Prostate gland (tissue), 2 donors: ENCODE measurements at regions not wholly inside any gene's neighbourhood (a gene's known extent, or its start where the extent isn't known, plus 50 kb on each side); places are given as distances from the start of the nearest gene placed in this dataset.
A peak's percentile ranks its signal among the peaks of the same experiment; 100 is the strongest.

Experiments
- DNase-seq: peaks from one replicate; pipeline ENCODE4 v3.0.0-alpha.2; 2019; ENCODE audit warnings: low spot score
- H3K27ac ChIP-seq, 2 donors: fragments of 200-600 bp; sonication (generic); 2 replicates each; pipeline ENCODE4 v1.5.1; 2017 to 2019
- H3K27me3 ChIP-seq: fragments of 200-600 bp; sonication (generic); replicated peaks from 2 replicates; pipeline ENCODE4 v1.5.1; 2019; ENCODE audit not compliant: insufficient read depth
- H3K36me3 ChIP-seq, 2 donors: fragments of 200-600 bp; sonication (generic); 1 replicate in 1 of 2; 2 replicates in 1 of 2; pipeline versions ENCODE4 v1.5.1 to v1.8.1; 2017 to 2019
- H3K4me1 ChIP-seq: fragments of 200-600 bp; sonication (generic); replicated peaks from 2 replicates; pipeline ENCODE4 v1.5.1; 2019
- H3K4me3 ChIP-seq, 2 donors: fragments of 200-600 bp; sonication (generic); 2 replicates each; pipeline ENCODE4 v1.5.1; 2017 to 2019
- H3K9me3 ChIP-seq: fragments of 200-600 bp; sonication (generic); 2 replicates; pipeline ENCODE4 v1.5.1; 2017
- POLR2A ChIP-seq: fragments of 450-650 bp; IDR thresholded peaks from one replicate; pipeline ENCODE4 v1.6.1; 2016; ENCODE audit warnings: antibody characterized with exemption, mild to moderate bottlenecking
- POLR2AphosphoS5 ChIP-seq: sonication (generic); formaldehyde crosslinking; IDR thresholded peaks from one replicate; pipeline ENCODE4 v1.6.1; 2017; ENCODE audit warnings: antibody characterized with exemption
- WGBS: methylation state at CpG from one replicate; pipeline ENCODE4 v1.1.5; 2018; 5-methylcytosine and 5-hydroxymethylcytosine counted together
- intact Hi-C: fragments of 100-400 bp; cut with DNase I; formaldehyde crosslinking; loops from one replicate; pipeline ENCODE4 v1.14.2; 2022
- TF ChIP-seq, protein P1 (sequence below), 4 experiments: fragments of 200-600 bp in 2 of 4; fragments of 450-650 bp in 2 of 4; sonication (generic) in 2 of 4; IDR thresholded peaks; 1 replicate in 3 of 4; 2 replicates in 1 of 4; pipeline ENCODE4 v1.5.1; 2016 to 2019; ENCODE audit warnings: antibody characterized with exemption in 4 of 4, mild to moderate bottlenecking in 2 of 4, moderate library complexity in 2 of 4

DNA sequence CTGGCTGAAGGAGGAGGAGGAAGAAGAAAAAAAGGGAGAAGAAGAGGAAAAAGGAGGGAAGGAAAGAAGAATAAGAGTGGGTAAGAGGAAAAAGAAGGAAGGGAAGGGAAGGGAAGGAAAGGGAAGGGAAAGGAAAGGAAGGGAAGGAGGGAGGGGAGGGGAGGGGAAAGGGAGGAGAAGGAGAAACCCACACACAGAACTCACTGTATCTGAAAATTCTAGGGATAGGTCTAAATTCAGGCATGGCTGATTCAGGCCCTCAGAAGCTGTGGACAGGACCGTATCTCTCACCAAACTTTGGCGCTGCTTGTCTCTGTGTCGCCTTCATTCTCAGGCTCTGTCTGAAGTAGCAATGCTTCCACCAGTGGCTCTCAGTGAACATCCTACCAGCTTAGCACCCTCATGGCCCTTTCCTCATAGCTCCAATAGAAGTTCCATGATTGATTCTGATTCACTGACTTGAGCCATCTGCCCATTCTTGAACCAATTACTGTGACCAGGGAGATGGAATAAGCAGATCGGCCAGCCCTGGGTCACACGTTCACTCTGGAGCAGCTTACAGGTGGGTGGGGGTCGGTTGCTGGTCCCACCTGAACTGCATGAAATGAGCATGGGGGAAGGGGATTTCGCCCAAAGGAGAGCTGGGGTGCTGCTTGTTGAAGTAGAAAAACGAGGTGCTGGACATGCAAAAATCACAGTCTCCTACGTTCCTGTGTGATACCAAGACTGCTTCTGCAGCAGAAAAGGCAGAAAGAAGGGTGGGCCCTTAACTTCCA, 59.7 kb downstream of the TTC32 start:
- intact Hi-C loops = no loop called here

DNA sequence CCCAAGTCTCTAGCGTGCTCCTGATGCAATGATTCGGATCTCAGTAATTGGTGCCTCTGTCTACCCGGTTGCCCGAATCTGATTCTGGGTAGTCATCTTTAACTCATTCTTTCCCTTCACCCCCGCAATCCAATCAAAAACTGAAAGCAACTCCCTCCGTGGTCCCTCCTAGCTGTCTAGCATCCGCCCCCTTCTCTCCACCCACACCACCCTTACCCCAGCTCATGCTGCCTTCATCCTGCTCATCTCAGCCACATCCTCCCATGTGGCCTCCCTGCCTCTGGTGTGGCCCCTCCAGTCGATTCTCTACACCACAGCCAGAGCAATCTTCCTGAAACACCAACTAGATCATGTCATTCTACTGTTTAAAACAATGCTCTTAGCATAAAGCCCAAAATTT, 62.3 kb downstream of the TTC32 start:
- TF ChIP-seq POLR2AphosphoS5 (no peak), POLR2A (no peak)
- TF ChIP-seq, protein P1, sequence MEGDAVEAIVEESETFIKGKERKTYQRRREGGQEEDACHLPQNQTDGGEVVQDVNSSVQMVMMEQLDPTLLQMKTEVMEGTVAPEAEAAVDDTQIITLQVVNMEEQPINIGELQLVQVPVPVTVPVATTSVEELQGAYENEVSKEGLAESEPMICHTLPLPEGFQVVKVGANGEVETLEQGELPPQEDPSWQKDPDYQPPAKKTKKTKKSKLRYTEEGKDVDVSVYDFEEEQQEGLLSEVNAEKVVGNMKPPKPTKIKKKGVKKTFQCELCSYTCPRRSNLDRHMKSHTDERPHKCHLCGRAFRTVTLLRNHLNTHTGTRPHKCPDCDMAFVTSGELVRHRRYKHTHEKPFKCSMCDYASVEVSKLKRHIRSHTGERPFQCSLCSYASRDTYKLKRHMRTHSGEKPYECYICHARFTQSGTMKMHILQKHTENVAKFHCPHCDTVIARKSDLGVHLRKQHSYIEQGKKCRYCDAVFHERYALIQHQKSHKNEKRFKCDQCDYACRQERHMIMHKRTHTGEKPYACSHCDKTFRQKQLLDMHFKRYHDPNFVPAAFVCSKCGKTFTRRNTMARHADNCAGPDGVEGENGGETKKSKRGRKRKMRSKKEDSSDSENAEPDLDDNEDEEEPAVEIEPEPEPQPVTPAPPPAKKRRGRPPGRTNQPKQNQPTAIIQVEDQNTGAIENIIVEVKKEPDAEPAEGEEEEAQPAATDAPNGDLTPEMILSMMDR (IDR thresholded peaks at IDR 0.05) = no peak

More for the DNA sequence above, 59.7 kb downstream of the TTC32 start:
- Histone ChIP-seq H3K4me3 (no peak overlapping the region), H3K27me3 (no peaks in the 10 kb centered on the region), H3K36me3 (no peaks in the 10 kb centered on the region), H3K4me1 (no peaks in the 10 kb centered on the region), H3K9me3 (no peaks in the 10 kb centered on the region), H3K27ac (no peak overlapping the region)
- TF ChIP-seq POLR2A (no peak), POLR2AphosphoS5 (no peak)
- TF ChIP-seq, protein P1 (IDR thresholded peaks at IDR 0.05) = no peak
- 96% methylated on average over 9 of the region's 9 CpGs for WGBS
- DNase-seq = no peak

DNA sequence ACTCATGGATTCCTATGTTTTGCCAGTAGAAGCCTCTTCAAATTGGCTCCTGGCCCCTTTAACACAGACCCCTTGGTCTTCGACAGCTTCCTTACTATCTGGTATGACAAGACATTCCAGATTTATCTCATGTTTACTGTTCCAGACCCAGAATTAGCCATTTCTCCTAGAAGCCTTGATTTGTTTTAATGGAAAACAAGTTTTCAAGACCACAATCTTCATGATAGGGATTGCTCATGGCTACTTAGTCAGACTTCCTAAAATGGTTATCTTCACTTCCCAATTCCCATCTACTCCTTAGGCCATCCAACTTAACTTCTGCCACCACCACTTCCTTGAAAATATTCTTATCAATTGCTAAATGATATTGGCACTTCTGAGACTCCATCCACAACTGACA, 63.2 kb downstream of the TTC32 start:
- H3K4me1 ChIP-seq = no peaks in the 10 kb centered on the region
- TF ChIP-seq POLR2AphosphoS5 (no peak), POLR2A (no peak)
- TF ChIP-seq, protein P1 (IDR thresholded peaks at IDR 0.05) = no peak
- H3K4me3 ChIP-seq = no peak overlapping the region
- H3K36me3 ChIP-seq = no peaks in the 10 kb centered on the region
- H3K27ac ChIP-seq = no peak overlapping the region
- no peaks in the 10 kb centered on the region for H3K27me3 ChIP-seq
- no peak for DNase-seq
- WGBS = 83% methylated on average over 1 of the region's 1 CpG
- H3K9me3 ChIP-seq = no peaks in the 10 kb centered on the region
- intact Hi-C loops = no loop called here

More for the DNA sequence above, 62.3 kb downstream of the TTC32 start:
- H3K9me3 ChIP-seq = no peaks in the 10 kb centered on the region
- H3K27ac ChIP-seq = no peak overlapping the region
- H3K36me3 ChIP-seq = no peaks in the 10 kb centered on the region
- no peak for DNase-seq
- no peaks in the 10 kb centered on the region for H3K4me1 ChIP-seq
- 96% methylated on average over 8 of the region's 8 CpGs for WGBS
- no peaks in the 10 kb centered on the region for H3K27me3 ChIP-seq
- intact Hi-C loops = no loop called here
- no peak overlapping the region for H3K4me3 ChIP-seq

DNA sequence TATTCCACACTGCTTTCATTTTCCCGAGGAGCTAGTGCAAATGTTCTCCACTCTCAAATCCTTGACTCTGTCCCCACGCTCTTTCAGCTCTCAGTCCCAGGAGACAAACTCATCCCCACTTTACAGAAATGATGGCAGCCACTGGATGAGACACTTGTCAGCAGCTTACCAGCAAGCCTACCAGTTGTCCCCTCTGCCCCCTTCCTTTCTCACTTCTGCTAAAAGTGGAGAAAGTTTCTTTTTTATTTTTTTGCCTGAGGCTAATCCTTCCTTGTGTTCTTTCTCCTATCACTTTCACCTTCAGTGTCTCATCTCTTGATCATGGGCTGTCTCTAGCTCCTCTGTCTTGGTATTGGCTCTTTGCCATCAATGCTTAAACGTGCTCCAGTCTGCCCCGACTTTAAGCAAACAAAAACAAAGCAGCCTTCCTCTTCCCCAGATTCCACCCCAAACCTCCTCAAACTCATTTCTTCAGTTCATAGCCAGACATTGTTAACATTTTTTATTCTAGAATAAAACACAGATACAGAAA, 64.5 kb downstream of the TTC32 start:
- no peaks in the 10 kb centered on the region for H3K9me3 ChIP-seq
- no peaks in the 10 kb centered on the region for H3K27me3 ChIP-seq
- no peaks in the 10 kb centered on the region for H3K36me3 ChIP-seq
- no peak overlapping the region for H3K4me3 ChIP-seq
- no peak overlapping the region for H3K27ac ChIP-seq
- intact Hi-C loops = no loop called here
- 52% methylated on average over 4 of the region's 4 CpGs for WGBS
- DNase-seq = no peak
- no peaks in the 10 kb centered on the region for H3K4me1 ChIP-seq
- no peak for TF ChIP-seq POLR2AphosphoS5
- TF ChIP-seq, protein P1 (IDR thresholded peaks at IDR 0.05) = no peak
- TF ChIP-seq POLR2A = no peak

DNA sequence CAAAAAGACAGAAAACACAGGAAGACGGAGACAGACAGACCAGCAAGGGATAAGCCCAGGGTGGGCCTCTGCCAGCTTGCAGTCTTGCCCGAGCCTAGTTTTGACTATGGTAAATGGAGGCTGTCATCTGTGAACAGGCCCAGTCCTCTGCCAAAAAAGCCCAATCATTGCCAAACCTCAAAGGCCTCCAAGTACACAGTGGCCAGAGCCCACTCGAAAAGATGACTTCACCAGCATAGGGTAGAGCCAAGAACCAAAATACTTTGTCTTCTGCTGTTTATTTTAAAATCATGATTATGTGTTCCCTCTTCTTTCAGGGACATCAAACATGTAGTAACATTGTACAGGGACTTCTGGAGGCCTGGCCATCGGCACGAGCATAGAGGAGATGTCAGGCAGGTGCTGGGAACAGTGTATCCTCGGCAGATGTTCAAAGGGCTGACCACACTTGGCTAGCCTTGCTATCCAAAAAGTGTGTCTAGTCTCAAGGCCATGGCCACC, 66.0 kb downstream of the TTC32 start:
- DNase-seq = no peak
- Histone ChIP-seq H3K4me3 (no peak overlapping the region), H3K4me1 (no peaks in the 10 kb centered on the region), H3K27me3 (no peaks in the 10 kb centered on the region), H3K27ac (no peak overlapping the region), H3K9me3 (no peaks in the 10 kb centered on the region), H3K36me3 (no peaks in the 10 kb centered on the region)
- 17% methylated on average over 6 of the region's 6 CpGs for WGBS
- no peak for TF ChIP-seq POLR2A
- TF ChIP-seq, protein P1 (IDR thresholded peaks at IDR 0.05) = no peak
- peak; percentile 77 for TF ChIP-seq POLR2AphosphoS5
- intact Hi-C loops = no loop called here
